ENCODE measurements at regions not wholly inside any gene's neighbourhood (a gene's known extent, or its start where the extent isn't known, plus 50 kb on each side); places are given as distances from the start of the nearest gene placed in this dataset.

GRCh38 chr10:133031541-133032125 lies 56.1 kb upstream of the ADGRA1 start:
- dilution Hi-C loops (cut with MboI; ENCODE audit: extremely low pct_ligation_motif_present, low sequenced_read_pairs) (no loop called here), intact Hi-C loops (cut with micrococcal nuclease) (no loop called here)
- ChIA-PET POLR2A (no interaction called here), CTCF (no interaction called here)
- H3K4me3 ChIP-seq (replicated peaks in 1 of 3; ENCODE audit: insufficient read depth in 1 of 3, low read depth in 1 of 3, low read length in 3 of 3): no peak overlapping the region
- H3K9ac ChIP-seq (replicated peaks; ENCODE audit: extremely low read depth, insufficient read depth, low read length): no peak overlapping the region
- H3K4me2 ChIP-seq (ENCODE audit: insufficient read depth, low read length): no peak overlapping the region
- no peaks in the 10 kb centered on the region for H3K4me1 ChIP-seq (ENCODE audit: control insufficient read depth, extremely low read depth, insufficient read depth, low read length)
- no peaks in the 10 kb centered on the region for H3K27me3 ChIP-seq (ENCODE audit: control insufficient read depth in 2 of 2, insufficient read depth in 2 of 2, low read length in 2 of 2)
- H4K20me1 ChIP-seq (replicated peaks; ENCODE audit: control insufficient read depth, extremely low read depth, insufficient read depth, low read length): no peaks in the 10 kb centered on the region
- FAIRE-seq (no peak), DNase-seq (ENCODE audit: low read depth, low spot score) (no peak)
- no peaks in the 10 kb centered on the region for H3K79me2 ChIP-seq (ENCODE audit: control insufficient read depth, insufficient read depth, low read length)
- H3K36me3 ChIP-seq (ENCODE audit: control insufficient read depth in 2 of 2, extremely low read depth in 1 of 2, insufficient read depth in 2 of 2, low read length in 2 of 2): no peaks in the 10 kb centered on the region
- no peaks in the 10 kb centered on the region for H3K9me1 ChIP-seq (replicated peaks; ENCODE audit: control insufficient read depth, extremely low read depth, insufficient read depth, low read length)
- H3K27ac ChIP-seq (ENCODE audit: insufficient read depth, low read depth, low read length): no peak overlapping the region
- no peaks in the 10 kb centered on the region for H3K9me3 ChIP-seq (replicated peaks; ENCODE audit: control insufficient read depth, insufficient read depth, low read length)
- BruUV-seq (replicated peaks): no TSS peak
- TF ChIP-seq POLR2A (IDR thresholded peaks at IDR 0.05; ENCODE audit: low read depth, low read length) (no peak), CTCF (IDR thresholded peaks at IDR 0.05; ENCODE audit: extremely low read depth in 1 of 2, insufficient read depth in 1 of 2, low read depth in 1 of 2, low read length in 2 of 2) (no peak), MAX (IDR thresholded peaks at IDR 0.05; ENCODE audit: insufficient read depth, insufficient read length) (no peak)
- H2AFZ ChIP-seq (ENCODE audit: low read depth, low read length): no peak overlapping the region

- no peak overlapping the region for H3K4me2 ChIP-seq (ENCODE audit: insufficient read depth, low read length)
- no peak for DNase-seq (ENCODE audit: low read depth, low spot score)
- dilution Hi-C loops (cut with MboI; ENCODE audit: extremely low pct_ligation_motif_present, low sequenced_read_pairs): no loop called here
- H3K27me3 ChIP-seq (ENCODE audit: control insufficient read depth in 2 of 2, insufficient read depth in 2 of 2, low read length in 2 of 2): no peaks in the 10 kb centered on the region
- no peak overlapping the region for H2AFZ ChIP-seq (ENCODE audit: low read depth, low read length)
- H3K36me3 ChIP-seq (ENCODE audit: control insufficient read depth in 2 of 2, extremely low read depth in 1 of 2, insufficient read depth in 2 of 2, low read length in 2 of 2): no peaks in the 10 kb centered on the region
- CTCF ChIA-PET: no interaction called here
- H3K9me3 ChIP-seq (replicated peaks; ENCODE audit: control insufficient read depth, insufficient read depth, low read length): no peaks in the 10 kb centered on the region
- intact Hi-C loops (cut with micrococcal nuclease): no loop called here
- BruUV-seq (replicated peaks): no TSS peak
- no peaks in the 10 kb centered on the region for H3K9me1 ChIP-seq (replicated peaks; ENCODE audit: control insufficient read depth, extremely low read depth, insufficient read depth, low read length)
- TF ChIP-seq CTCF (IDR thresholded peaks at IDR 0.05; ENCODE audit: extremely low read depth in 1 of 2, insufficient read depth in 1 of 2, low read depth in 1 of 2, low read length in 2 of 2) (no peak), JUN (IDR thresholded peaks at IDR 0.05; ENCODE audit: borderline replicate concordance, insufficient read depth, insufficient read length, low read depth) (no peak), POLR2AphosphoS5 (IDR thresholded peaks at IDR 0.05; ENCODE audit: insufficient read depth, low read depth, low read length) (no peak), EZH2 (IDR thresholded peaks at IDR 0.05; ENCODE audit: borderline replicate concordance, low read depth, low read length, severe bottlenecking) (no peak), FOS (IDR thresholded peaks at IDR 0.05; ENCODE audit: borderline replicate concordance, insufficient read depth, low read length) (no peak), MAX (IDR thresholded peaks at IDR 0.05; ENCODE audit: insufficient read depth, insufficient read length) (no peak), GATA2 (IDR thresholded peaks at IDR 0.05; ENCODE audit: insufficient read depth, insufficient read length, low read depth, low read length) (no peak), POLR2A (IDR thresholded peaks at IDR 0.05; ENCODE audit: low read depth, low read length) (no peak), MYC (IDR thresholded peaks at IDR 0.05; ENCODE audit: low read depth, low read length) (no peak)
- H4K20me1 ChIP-seq (replicated peaks; ENCODE audit: control insufficient read depth, extremely low read depth, insufficient read depth, low read length): no peaks in the 10 kb centered on the region
- H3K9ac ChIP-seq (replicated peaks; ENCODE audit: extremely low read depth, insufficient read depth, low read length): no peak overlapping the region
- H3K4me3 ChIP-seq (replicated peaks in 1 of 3; ENCODE audit: insufficient read depth in 1 of 3, low read depth in 1 of 3, low read length in 3 of 3): no peak overlapping the region
- POLR2A ChIA-PET: no interaction called here
- FAIRE-seq: no peak
- H3K4me1 ChIP-seq (ENCODE audit: control insufficient read depth, extremely low read depth, insufficient read depth, low read length): no peaks in the 10 kb centered on the region
- H3K27ac ChIP-seq (ENCODE audit: insufficient read depth, low read depth, low read length): no peak overlapping the region
- no peaks in the 10 kb centered on the region for H3K79me2 ChIP-seq (ENCODE audit: control insufficient read depth, insufficient read depth, low read length)
Observed at GRCh38 chr10:133030781-133031180, 56.9 kb upstream of the ADGRA1 start.

Data from endothelial cell of umbilical vein (primary cell).